Natural killer cell treated with Interleukin-12 subunit alpha and Interleukin-12 subunit beta and Interleukin-15 and Interleukin-18, amount 100 ng/mL, for 72 hours (primary cell): ENCODE measurements at regions not wholly inside any gene's neighbourhood (a gene's known extent, or its start where the extent isn't known, plus 50 kb on each side); places are given as distances from the start of the nearest gene placed in this dataset.
"Not testable (repeated sequence)": the region's sequence is repeated elsewhere in the genome, so short reads cannot be mapped to it uniquely, and the experiment has no call there.

Experiments
- ATAC-seq, 2 donors: fragments of 150-1000 bp; cut with Tn5 transposase in 1 of 2; sonication (Bioruptor Pico), chemical (Tn5 transposase) in 1 of 2; 2 replicates each; pipeline ENCODE4 v1.10.0; 2021
- DNase-seq: peaks from one replicate; pipeline ENCODE4 v3.0.0; 2022; ENCODE audit warnings: low spot score
- H3K27ac Mint-ChIP-seq, 2 donors: 1 replicate in 1 of 2; 2 replicates in 1 of 2; pipeline ENCODE4 v1.8.0; 2022; ENCODE audit warnings: mixed read lengths in 2 of 2, mild to moderate bottlenecking in 1 of 2, moderate library complexity in 1 of 2
- H3K27me3 Mint-ChIP-seq, 2 donors: 1 replicate in 1 of 2; 2 replicates in 1 of 2; pipeline ENCODE4 v1.8.0; 2022; ENCODE audit warnings: mixed read lengths in 2 of 2
- H3K36me3 Mint-ChIP-seq: one replicate; pipeline ENCODE4 v1.8.0; 2022; ENCODE audit warnings: mixed read lengths
- H3K4me1 Mint-ChIP-seq, 2 donors: 1 replicate in 1 of 2; 2 replicates in 1 of 2; pipeline ENCODE4 v1.8.0; 2022; ENCODE audit warnings: low read depth in 2 of 2, mixed read lengths in 2 of 2, mild to moderate bottlenecking in 1 of 2
- H3K4me3 Mint-ChIP-seq: one replicate; pipeline ENCODE4 v1.8.0; 2022; ENCODE audit warnings: mixed read lengths
- H3K9me3 Mint-ChIP-seq: 2 replicates; pipeline ENCODE4 v1.8.0; 2022; ENCODE audit warnings: mixed read lengths

DNA sequence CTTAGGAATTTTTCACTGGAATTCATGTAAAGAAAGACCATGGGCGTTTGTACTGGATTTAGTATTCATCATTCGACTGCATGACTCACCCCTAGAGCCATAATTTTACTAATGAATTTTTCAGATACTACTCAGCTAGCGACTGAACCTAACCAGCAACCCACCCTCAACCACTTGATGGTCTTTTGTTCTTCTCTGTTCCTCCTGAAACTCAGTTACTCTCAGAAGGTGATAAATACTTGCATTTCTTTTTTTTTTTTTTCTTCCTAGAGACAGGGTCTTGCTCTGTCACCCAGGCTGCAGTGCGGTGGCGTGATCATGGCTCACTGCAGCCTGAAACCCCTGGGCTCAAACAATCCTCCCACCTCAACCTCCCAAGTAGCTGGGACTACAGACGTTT lies 62.8 kb upstream of the PCAT7 start:
- peaks cover 20 to 29% of the 10 kb centered on the region in 2 donors for H3K27me3 Mint-ChIP-seq
- H3K4me1 Mint-ChIP-seq, H3K36me3 Mint-ChIP-seq, H3K4me3 Mint-ChIP-seq, ATAC-seq, H3K27ac Mint-ChIP-seq, DNase-seq, H3K9me3 Mint-ChIP-seq: not testable (repeated sequence)

DNA sequence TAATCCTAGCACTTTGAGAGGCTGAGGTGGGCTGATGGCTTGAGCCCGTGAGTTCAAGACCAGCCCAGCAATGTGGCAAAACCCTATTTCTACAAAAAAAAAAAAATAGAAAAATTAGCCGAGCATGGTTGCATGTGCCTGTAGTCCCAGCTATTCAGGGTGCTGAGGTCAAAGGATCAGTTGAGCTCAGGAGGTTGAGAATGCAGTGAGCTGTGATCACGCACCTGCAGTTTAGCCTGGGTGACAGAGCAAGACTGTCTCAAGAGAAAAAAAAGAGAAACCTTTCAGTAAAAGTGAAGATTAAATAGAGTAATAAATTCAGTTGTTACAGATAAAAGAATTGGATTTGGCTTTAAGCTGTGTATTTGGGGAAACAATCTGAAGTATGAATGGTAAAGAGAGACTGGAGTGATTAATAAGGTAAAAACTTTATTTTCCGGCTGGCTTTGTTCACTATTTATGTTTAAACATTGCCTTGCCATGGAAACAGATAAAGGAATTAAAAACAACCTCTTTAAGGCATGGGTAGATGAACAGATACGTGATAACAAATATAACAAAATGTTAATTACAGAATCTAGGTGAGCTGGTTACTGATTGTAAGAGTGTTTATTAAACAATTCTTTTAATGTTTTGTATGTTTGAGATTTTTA lies 56.0 kb upstream of the PCAT7 start:
- H3K4me1 Mint-ChIP-seq, result no peaks in the 10 kb centered on the region
- ATAC-seq (no peak), DNase-seq (no peak)
- H3K4me3 Mint-ChIP-seq, result no peak overlapping the region
- H3K36me3 Mint-ChIP-seq, result no peaks in the 10 kb centered on the region
- H3K9me3 Mint-ChIP-seq, result no peaks in the 10 kb centered on the region
- H3K27me3 Mint-ChIP-seq, result peaks cover 15% of the 10 kb centered on the region in 2 donors
- no peak overlapping the region for H3K27ac Mint-ChIP-seq

DNA sequence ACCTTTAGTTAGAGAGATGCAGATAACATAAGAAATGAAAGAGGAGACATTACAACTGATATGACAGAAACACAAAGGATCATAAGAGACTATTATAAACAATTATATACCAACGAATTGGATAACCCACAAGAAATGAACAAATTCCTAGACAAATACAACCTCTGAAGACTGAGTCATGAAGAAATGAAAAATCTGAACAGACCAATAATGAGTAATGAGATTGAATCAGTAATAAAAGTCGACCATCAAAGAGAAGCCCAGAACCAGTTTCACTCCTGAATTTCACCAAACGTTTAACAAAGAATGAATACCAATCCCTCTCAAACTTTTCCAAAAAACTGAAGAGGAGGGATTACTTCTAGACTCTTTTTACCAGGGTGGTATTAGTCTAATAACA lies 50.5 kb upstream of the PCAT7 start:
- DNase-seq (no peak), ATAC-seq (no peak)
- H3K4me3 Mint-ChIP-seq, result no peak overlapping the region
- no peaks in the 10 kb centered on the region for H3K36me3 Mint-ChIP-seq
- H3K4me1 Mint-ChIP-seq, result no peaks in the 10 kb centered on the region
- no peak overlapping the region for H3K27ac Mint-ChIP-seq
- no peaks in the 10 kb centered on the region for H3K9me3 Mint-ChIP-seq
- H3K27me3 Mint-ChIP-seq, result peaks cover 18 to 29% of the 10 kb centered on the region in 2 donors
